Spleen (tissue), 11 donors: ENCODE measurements at regions not wholly inside any gene's neighbourhood (a gene's known extent, or its start where the extent isn't known, plus 50 kb on each side); places are given as distances from the start of the nearest gene placed in this dataset.

Experiments
- DNase-seq: peaks from one replicate; pipeline ENCODE4 v3.0.0-alpha.2; 2020
- H3K27ac ChIP-seq, 8 donors: fragments of 200-600 bp; sonication (generic) in 7 of 8; 1 replicate in 4 of 8; 2 replicates in 4 of 8; pipeline versions ENCODE4 v1.5.0 to v1.8.0; 2016 to 2021; ENCODE audit warnings: inconsistent platforms in 4 of 8, mild to moderate bottlenecking in 4 of 8, moderate library complexity in 1 of 8
- H3K27me3 ChIP-seq, 7 donors: fragments of 200-600 bp; sonication (generic) in 6 of 7; replicated peaks in 1 of 7; 1 replicate in 4 of 7; 2 replicates in 3 of 7; pipeline versions ENCODE4 v1.5.0 to v1.8.0; 2016 to 2021; ENCODE audit warnings: inconsistent platforms in 3 of 7, mild to moderate bottlenecking in 1 of 7
- H3K36me3 ChIP-seq, 6 donors: fragments of 200-600 bp; sonication (generic) in 5 of 6; 1 replicate in 4 of 6; 2 replicates in 2 of 6; pipeline versions ENCODE4 v1.5.0 to v1.8.0; 2016 to 2021; ENCODE audit warnings: inconsistent platforms in 2 of 6
- H3K4me1 ChIP-seq, 6 donors: fragments of 200-600 bp; sonication (generic) in 5 of 6; 1 replicate in 3 of 6; 2 replicates in 3 of 6; pipeline versions ENCODE4 v1.5.0 to v1.8.0; 2016 to 2021; ENCODE audit warnings: inconsistent platforms in 3 of 6
- H3K4me3 ChIP-seq, 8 donors: fragments of 200-600 bp; sonication (generic) in 7 of 8; 1 replicate in 4 of 8; 2 replicates in 4 of 8; pipeline versions ENCODE4 v1.5.0 to v1.8.0; 2016 to 2021; ENCODE audit warnings: inconsistent platforms in 4 of 8, mild to moderate bottlenecking in 4 of 8, moderate library complexity in 2 of 8
- H3K9me3 ChIP-seq, 8 donors: fragments of 200-600 bp; sonication (generic) in 7 of 8; 1 replicate in 4 of 8; 2 replicates in 4 of 8; pipeline versions ENCODE4 v1.5.0 to v1.8.0; 2016 to 2021; ENCODE audit warnings: inconsistent platforms in 4 of 8
- POLR2A ChIP-seq, 3 donors: fragments of 450-650 bp; IDR thresholded peaks; one replicate each; pipeline ENCODE4 v1.5.1; 2017; ENCODE audit warnings: antibody characterized with exemption in 3 of 3, mild to moderate bottlenecking in 1 of 3
- POLR2AphosphoS5 ChIP-seq, 3 donors: sonication (generic); formaldehyde crosslinking; IDR thresholded peaks; one replicate each; pipeline ENCODE4 v1.5.1; 2017; ENCODE audit warnings: antibody characterized with exemption in 3 of 3
- WGBS, 5 donors: extraction: QIAGEN DNeasy Blood & Tissue Kit in 3 of 5; methylation state at CpG; one replicate each; pipeline versions ENCODE4 v1.1.5 to v1.1.7; 2013 to 2018; 5-methylcytosine and 5-hydroxymethylcytosine counted together
- intact Hi-C: fragments of 100-400 bp; cut with DNase I; formaldehyde crosslinking; loops from one replicate; pipeline ENCODE4 v1.15.0; 2023; ENCODE audit warnings: low total_unique reads
- TF ChIP-seq, protein P1 (sequence below), 11 experiments: fragments of 200-600 bp in 7 of 11; fragments of 450-650 bp in 4 of 11; sonication (generic) in 4 of 11; IDR thresholded peaks in 8 of 11; conservative IDR thresholded peaks in 3 of 11; 1 replicate in 7 of 11; 2 replicates in 4 of 11; pipeline versions ENCODE4 v1.4.0 to v1.8.0; 2016 to 2021; ENCODE audit warnings: antibody characterized with exemption in 11 of 11, inconsistent platforms in 4 of 11, mild to moderate bottlenecking in 1 of 11
- donor health status: healthy with polysubstance abuse.
- donor health status: DM: no; HTN: no; CAD: no; lungs with moderate emphysema.
- donor health status: DM: no; HTN: no; CAD: no.
- donor health status: Bipolar disorder and iron deficiency.
- donor health status: healthy.
- donor health status: DM: no; HTN: no; CAD: no.
- donor health status: DM: yes; HTN: yes; CAD: no.

DNA sequence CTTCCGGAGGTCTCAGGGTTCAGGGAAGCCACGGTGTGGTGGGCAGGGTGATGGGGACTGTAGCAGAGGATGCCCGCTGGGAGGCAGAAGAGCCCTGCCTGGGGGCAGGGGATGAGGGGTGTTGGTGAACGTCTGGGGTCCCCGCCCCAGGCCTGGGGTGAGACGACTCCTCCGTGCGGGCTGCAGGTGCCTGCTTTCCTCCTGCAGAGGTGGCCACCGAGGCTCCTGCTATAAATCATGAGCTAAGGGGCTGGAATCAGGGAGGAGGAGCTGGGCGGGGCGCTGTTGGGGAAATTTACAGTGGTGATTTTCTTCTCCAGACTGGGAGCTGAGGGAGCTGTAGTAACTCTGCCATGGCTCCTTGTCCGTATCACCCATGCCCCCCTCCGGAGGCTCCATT lies 167.0 kb downstream of the MRM1 start:
- Histone ChIP-seq H3K4me1 (peaks cover 0 to 5% (median under 1%) of the 10 kb centered on the region in 6 donors), H3K27me3 (peaks cover 0 to 39% (median 0%) of the 10 kb centered on the region in 7 donors), H3K9me3 (no peaks in the 10 kb centered on the region), H3K4me3 (no peak overlapping the region), H3K27ac (no peak overlapping the region), H3K36me3 (no peaks in the 10 kb centered on the region)
- peak; percentile 39 for DNase-seq
- TF ChIP-seq POLR2AphosphoS5 (IDR thresholded peaks at IDR 0.05) = no peak
- TF ChIP-seq, protein P1, sequence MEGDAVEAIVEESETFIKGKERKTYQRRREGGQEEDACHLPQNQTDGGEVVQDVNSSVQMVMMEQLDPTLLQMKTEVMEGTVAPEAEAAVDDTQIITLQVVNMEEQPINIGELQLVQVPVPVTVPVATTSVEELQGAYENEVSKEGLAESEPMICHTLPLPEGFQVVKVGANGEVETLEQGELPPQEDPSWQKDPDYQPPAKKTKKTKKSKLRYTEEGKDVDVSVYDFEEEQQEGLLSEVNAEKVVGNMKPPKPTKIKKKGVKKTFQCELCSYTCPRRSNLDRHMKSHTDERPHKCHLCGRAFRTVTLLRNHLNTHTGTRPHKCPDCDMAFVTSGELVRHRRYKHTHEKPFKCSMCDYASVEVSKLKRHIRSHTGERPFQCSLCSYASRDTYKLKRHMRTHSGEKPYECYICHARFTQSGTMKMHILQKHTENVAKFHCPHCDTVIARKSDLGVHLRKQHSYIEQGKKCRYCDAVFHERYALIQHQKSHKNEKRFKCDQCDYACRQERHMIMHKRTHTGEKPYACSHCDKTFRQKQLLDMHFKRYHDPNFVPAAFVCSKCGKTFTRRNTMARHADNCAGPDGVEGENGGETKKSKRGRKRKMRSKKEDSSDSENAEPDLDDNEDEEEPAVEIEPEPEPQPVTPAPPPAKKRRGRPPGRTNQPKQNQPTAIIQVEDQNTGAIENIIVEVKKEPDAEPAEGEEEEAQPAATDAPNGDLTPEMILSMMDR (IDR thresholded peaks at IDR 0.05 in 8 of 11, conservative IDR thresholded peaks at IDR 0.05 in 3 of 11) = no peak
- TF ChIP-seq POLR2A (IDR thresholded peaks at IDR 0.05) = no peak
- 32 to 58% (median 45%) methylated on average over 7 to 13 of the region's 13 CpGs for WGBS, 5 donors
- intact Hi-C loops = no loop called here

DNA sequence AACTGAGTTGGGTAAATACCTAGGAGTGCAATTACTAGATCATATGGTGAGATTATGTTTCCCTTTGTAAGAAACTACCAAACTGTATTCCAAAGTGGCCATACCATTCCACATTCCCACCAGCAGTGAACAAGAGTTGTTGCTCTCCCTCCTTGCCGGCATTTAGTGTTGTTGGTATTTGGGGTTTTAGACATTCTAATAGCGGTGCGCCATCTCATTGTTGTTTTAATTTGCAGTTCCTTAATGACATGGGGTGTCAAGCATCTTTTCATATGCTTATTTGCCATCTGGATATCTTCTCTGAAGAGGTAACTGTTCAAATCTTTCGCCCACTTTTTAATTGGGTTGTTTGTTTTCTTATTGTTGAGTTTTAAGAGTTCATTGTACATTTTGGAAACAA lies 164.2 kb upstream of the LHX1 start:
- intact Hi-C loops = no loop called here
- no peaks in the 10 kb centered on the region for H3K9me3 ChIP-seq
- 32 to 40% (median 33%) methylated on average over 4 of the region's 4 CpGs for WGBS, 5 donors
- peaks cover 0 to 26% (median 0%) of the 10 kb centered on the region in 7 donors for H3K27me3 ChIP-seq
- no peaks in the 10 kb centered on the region for H3K36me3 ChIP-seq
- no peak for DNase-seq
- H3K27ac ChIP-seq = no peak overlapping the region
- no peaks in the 10 kb centered on the region for H3K4me1 ChIP-seq
- no peak overlapping the region for H3K4me3 ChIP-seq
- TF ChIP-seq POLR2A (IDR thresholded peaks at IDR 0.05) (no peak), POLR2AphosphoS5 (IDR thresholded peaks at IDR 0.05) (no peak)
- TF ChIP-seq, protein P1 (IDR thresholded peaks at IDR 0.05 in 8 of 11, conservative IDR thresholded peaks at IDR 0.05 in 3 of 11) = no peak

DNA sequence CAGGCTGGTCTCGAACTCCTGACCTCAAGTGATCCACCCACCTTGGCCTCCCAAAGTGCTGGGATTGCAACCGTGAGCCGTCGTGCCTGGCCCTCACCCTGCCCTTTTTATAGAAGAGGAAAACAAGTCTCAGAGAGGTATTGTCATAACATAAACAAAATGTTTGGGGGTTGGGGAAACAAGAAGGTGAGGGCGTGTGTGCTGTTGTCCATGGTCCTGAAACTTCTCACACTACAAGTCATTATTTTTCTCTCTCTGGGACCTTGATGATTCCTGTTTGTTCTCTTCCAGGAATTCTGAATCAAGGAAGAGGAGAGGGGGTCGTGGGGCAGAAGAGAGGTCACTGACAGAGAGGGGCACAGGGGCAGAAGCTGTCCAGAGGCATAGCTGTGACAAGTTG lies 160.2 kb upstream of the LHX1 start:
- peaks cover 0 to 52% (median 6%) of the 10 kb centered on the region in 7 donors for H3K27me3 ChIP-seq
- H3K4me1 ChIP-seq = no peaks in the 10 kb centered on the region
- no peaks in the 10 kb centered on the region for H3K9me3 ChIP-seq
- H3K36me3 ChIP-seq = no peaks in the 10 kb centered on the region
- no peak overlapping the region for H3K27ac ChIP-seq
- no peak overlapping the region for H3K4me3 ChIP-seq
- intact Hi-C loops = no loop called here
- DNase-seq = no peak
- 22 to 25% (median 24%) methylated on average over 6 of the region's 6 CpGs for WGBS, 5 donors
- TF ChIP-seq POLR2AphosphoS5 (IDR thresholded peaks at IDR 0.05) (no peak), POLR2A (IDR thresholded peaks at IDR 0.05) (no peak)
- TF ChIP-seq, protein P1 (IDR thresholded peaks at IDR 0.05 in 8 of 11, conservative IDR thresholded peaks at IDR 0.05 in 3 of 11) = no peak

DNA sequence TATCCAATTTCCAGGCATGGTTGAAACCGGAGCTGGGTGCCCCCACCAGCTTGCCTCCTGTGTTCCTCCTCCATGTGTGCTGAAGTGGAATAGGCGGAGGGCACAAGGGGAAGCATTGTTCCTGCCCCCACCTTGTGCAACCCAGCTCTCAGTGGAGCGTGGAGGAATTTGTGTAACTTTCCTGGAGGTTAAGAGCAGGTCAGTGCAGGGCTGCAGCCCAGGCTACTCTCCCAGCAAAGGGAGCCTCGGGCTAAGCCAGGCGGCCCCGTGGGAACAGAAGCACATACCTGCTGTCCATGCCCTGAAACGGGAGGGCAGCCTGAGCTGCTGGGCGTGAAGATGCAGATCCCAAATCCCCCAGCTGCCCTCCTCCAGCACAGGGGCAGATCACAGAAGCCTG lies 158.8 kb upstream of the LHX1 start:
- Histone ChIP-seq H3K27ac (no peak overlapping the region), H3K9me3 (no peaks in the 10 kb centered on the region), H3K4me1 (no peaks in the 10 kb centered on the region), H3K4me3 (no peak overlapping the region), H3K36me3 (no peaks in the 10 kb centered on the region), H3K27me3 (peaks cover 0 to 65% (median 6%) of the 10 kb centered on the region in 7 donors)
- no peak for TF ChIP-seq POLR2AphosphoS5 (IDR thresholded peaks at IDR 0.05)
- no peak for TF ChIP-seq POLR2A (IDR thresholded peaks at IDR 0.05)
- TF ChIP-seq, protein P1 (IDR thresholded peaks at IDR 0.05 in 8 of 11, conservative IDR thresholded peaks at IDR 0.05 in 3 of 11) = no peak
- intact Hi-C loops = no loop called here
- DNase-seq = no peak
- WGBS, 5 donors = 32 to 61% (median 51%) methylated on average over 6 to 8 of the region's 8 CpGs
